ENCODE measurements at regions not wholly inside any gene's neighbourhood (a gene's known extent, or its start where the extent isn't known, plus 50 kb on each side); places are given as distances from the start of the nearest gene placed in this dataset.
"Not testable (repeated sequence)": the region's sequence is repeated elsewhere in the genome, so short reads cannot be mapped to it uniquely, and the experiment has no call there.

GRCh38 chr7:52179934-52180333, 855.5 kb upstream of the POM121L12 start:
- DNase-seq (ENCODE audit: extremely low read depth in 1 of 2, low read depth in 1 of 2) = no peak

GRCh38 chr7:52168085-52168484, 851.5 kb upstream of the COBL start:
- no peak for DNase-seq (ENCODE audit: extremely low read depth in 1 of 2, low read depth in 1 of 2)

GRCh38 chr7:52163311-52163710, 846.7 kb upstream of the COBL start:
- DNase-seq (ENCODE audit: extremely low read depth in 1 of 2, low read depth in 1 of 2) = no peak

- no peak for DNase-seq (ENCODE audit: extremely low read depth in 1 of 2, low read depth in 1 of 2)
Measured at GRCh38 chr7:52161483-52161882, 844.9 kb upstream of the COBL start.

- DNase-seq (ENCODE audit: extremely low read depth in 1 of 2, low read depth in 1 of 2) = not testable (repeated sequence)
Measured at GRCh38 chr7:52159421-52159820, 842.8 kb upstream of the COBL start.

- DNase-seq (ENCODE audit: extremely low read depth in 1 of 2, low read depth in 1 of 2) = no peak
Measured at GRCh38 chr7:52154382-52154781, 837.8 kb upstream of the COBL start.

GRCh38 chr7:52151559-52151958, 835.0 kb upstream of the COBL start:
- no peak for DNase-seq (ENCODE audit: extremely low read depth in 1 of 2, low read depth in 1 of 2)

- DNase-seq (ENCODE audit: extremely low read depth in 1 of 2, low read depth in 1 of 2) = no peak
Measured at GRCh38 chr7:52150952-52151351, 834.3 kb upstream of the COBL start.

- DNase-seq (ENCODE audit: extremely low read depth in 1 of 2, low read depth in 1 of 2) = no peak
Measured at GRCh38 chr7:52146871-52147634, 830.4 kb upstream of the COBL start.

GRCh38 chr7:52143219-52143618, 826.6 kb upstream of the COBL start:
- no peak for DNase-seq (ENCODE audit: extremely low read depth in 1 of 2, low read depth in 1 of 2)

GRCh38 chr7:52140851-52141250, 824.2 kb upstream of the COBL start:
- DNase-seq (ENCODE audit: extremely low read depth in 1 of 2, low read depth in 1 of 2) = no peak

GRCh38 chr7:52135403-52135802, 818.8 kb upstream of the COBL start:
- no peak for DNase-seq (ENCODE audit: extremely low read depth in 1 of 2, low read depth in 1 of 2)

- DNase-seq (ENCODE audit: extremely low read depth in 1 of 2, low read depth in 1 of 2) = no peak
Measured at GRCh38 chr7:52129278-52129677, 812.7 kb upstream of the COBL start.

GRCh38 chr7:52120912-52121311, 804.3 kb upstream of the COBL start:
- DNase-seq (ENCODE audit: extremely low read depth in 1 of 2, low read depth in 1 of 2) = no peak

- no peak for DNase-seq (ENCODE audit: extremely low read depth in 1 of 2, low read depth in 1 of 2)
Measured at GRCh38 chr7:52119537-52119936, 802.9 kb upstream of the COBL start.

GRCh38 chr7:52114509-52114908, 797.9 kb upstream of the COBL start:
- no peak for DNase-seq (ENCODE audit: extremely low read depth in 1 of 2, low read depth in 1 of 2)

- no peak for DNase-seq (ENCODE audit: extremely low read depth in 1 of 2, low read depth in 1 of 2)
Measured at GRCh38 chr7:52114056-52114455, 797.4 kb upstream of the COBL start.

- DNase-seq (ENCODE audit: extremely low read depth in 1 of 2, low read depth in 1 of 2) = no peak
Measured at GRCh38 chr7:52107355-52107754, 790.7 kb upstream of the COBL start.

- no peak for DNase-seq (ENCODE audit: extremely low read depth in 1 of 2, low read depth in 1 of 2)
Measured at GRCh38 chr7:52095861-52096260, 779.3 kb upstream of the COBL start.

GRCh38 chr7:52091996-52092395, 775.4 kb upstream of the COBL start:
- DNase-seq (ENCODE audit: extremely low read depth in 1 of 2, low read depth in 1 of 2) = no peak

GRCh38 chr7:52091101-52091500, 774.5 kb upstream of the COBL start:
- DNase-seq (ENCODE audit: extremely low read depth in 1 of 2, low read depth in 1 of 2) = no peak

GRCh38 chr7:52088008-52088901, 771.6 kb upstream of the COBL start:
- DNase-seq (ENCODE audit: extremely low read depth in 1 of 2, low read depth in 1 of 2) = no peak

All from activated CD8-positive, alpha-beta memory T cell treated with anti-CD3 and anti-CD28 coated beads for 1 hour (primary cell).